Urinary bladder (tissue), 3 donors: ENCODE measurements at regions not wholly inside any gene's neighbourhood (a gene's known extent, or its start where the extent isn't known, plus 50 kb on each side); places are given as distances from the start of the nearest gene placed in this dataset.

Experiments
- DNase-seq: peaks from one replicate; pipeline ENCODE4 v3.0.0-alpha.2; 2015; ENCODE audit errors: extremely low spot score
- H3K27ac ChIP-seq: one replicate; pipeline ENCODE4 v1.5.1; 2013; ENCODE audit warnings: low read depth, mild to moderate bottlenecking, moderate library complexity
- H3K36me3 ChIP-seq: one replicate; pipeline ENCODE4 v1.6.1; 2013; ENCODE audit warnings: mild to moderate bottlenecking, moderate library complexity; ENCODE audit not compliant: insufficient read depth
- H3K4me1 ChIP-seq: one replicate; pipeline ENCODE4 v1.6.1; 2013; ENCODE audit warnings: mild to moderate bottlenecking, moderate library complexity; ENCODE audit not compliant: insufficient read depth
- H3K4me3 ChIP-seq: one replicate; pipeline ENCODE4 v1.5.1; 2013; ENCODE audit warnings: low read depth, low read length
- WGBS: extraction: QIAGEN DNeasy Blood & Tissue Kit; methylation state at CpG from one replicate; pipeline ENCODE4 v1.1.7; 2013; 5-methylcytosine and 5-hydroxymethylcytosine counted together
- donor health status: healthy with polysubstance abuse.
- donor health status: healthy.

- no peaks in the 10 kb centered on the region for H3K36me3 ChIP-seq
- no peak overlapping the region for H3K4me3 ChIP-seq
- DNase-seq = no peak
- H3K4me1 ChIP-seq = no peaks in the 10 kb centered on the region
- H3K27ac ChIP-seq = no peak overlapping the region
- 60% methylated on average over 8 of the region's 8 CpGs for WGBS
These were observed 173.3 kb downstream of the USP12 start for GRCh38 chr13:26998292-26998691.

GRCh38 chr13:26996965-26997752, 174.5 kb downstream of the USP12 start:
- Histone ChIP-seq H3K4me1 (no peaks in the 10 kb centered on the region), H3K36me3 (no peaks in the 10 kb centered on the region), H3K4me3 (no peak overlapping the region), H3K27ac (no peak overlapping the region)
- WGBS = 69% methylated on average over 6 of the region's 6 CpGs
- DNase-seq = no peak

- Histone ChIP-seq H3K27ac (no peak overlapping the region), H3K4me1 (no peaks in the 10 kb centered on the region), H3K4me3 (no peak overlapping the region), H3K36me3 (no peaks in the 10 kb centered on the region)
- 88% methylated on average over 3 of the region's 3 CpGs for WGBS
- DNase-seq = no peak
These were observed 176.5 kb downstream of the USP12 start for GRCh38 chr13:26995159-26995558.

- no peak for DNase-seq
- WGBS = 95% methylated on average over 3 of the region's 3 CpGs
- Histone ChIP-seq H3K36me3 (no peaks in the 10 kb centered on the region), H3K4me3 (no peak overlapping the region), H3K4me1 (no peaks in the 10 kb centered on the region), H3K27ac (no peak overlapping the region)
These were observed 177.8 kb downstream of the USP12 start for GRCh38 chr13:26993780-26994179.

GRCh38 chr13:26992951-26993719, 178.5 kb downstream of the USP12 start:
- no peak overlapping the region for H3K27ac ChIP-seq
- no peak for DNase-seq

GRCh38 chr13:26991508-26992181, 180.0 kb downstream of the USP12 start:
- DNase-seq = no peak
- H3K36me3 ChIP-seq = no peaks in the 10 kb centered on the region
- no peak overlapping the region for H3K4me3 ChIP-seq
- 74% methylated on average over 12 of the region's 12 CpGs for WGBS
- H3K4me1 ChIP-seq = no peaks in the 10 kb centered on the region
- H3K27ac ChIP-seq = no peak overlapping the region

More at GRCh38 chr13:26992951-26993719, 178.5 kb downstream of the USP12 start:
- no peaks in the 10 kb centered on the region for H3K4me1 ChIP-seq
- H3K36me3 ChIP-seq = no peaks in the 10 kb centered on the region
- H3K4me3 ChIP-seq = no peak overlapping the region
- 67% methylated on average over 4 of the region's 4 CpGs for WGBS

- no peak for DNase-seq
- no peaks in the 10 kb centered on the region for H3K36me3 ChIP-seq
- H3K4me1 ChIP-seq = no peaks in the 10 kb centered on the region
- H3K27ac ChIP-seq = no peak overlapping the region
- H3K4me3 ChIP-seq = no peak overlapping the region
- 77% methylated on average over 16 of the region's 16 CpGs for WGBS
These were observed 181.5 kb downstream of the USP12 start for GRCh38 chr13:26989957-26990713.

- no peak overlapping the region for H3K27ac ChIP-seq
- H3K36me3 ChIP-seq = no peaks in the 10 kb centered on the region
- DNase-seq = no peak
- H3K4me3 ChIP-seq = no peak overlapping the region
- WGBS = 83% methylated on average over 15 of the region's 15 CpGs
- H3K4me1 ChIP-seq = no peaks in the 10 kb centered on the region
These were observed 182.2 kb downstream of the USP12 start for GRCh38 chr13:26989261-26989956.

GRCh38 chr13:26988059-26988769, 183.4 kb downstream of the USP12 start:
- H3K27ac ChIP-seq = no peak overlapping the region
- no peak for DNase-seq
- WGBS = 81% methylated on average over 6 of the region's 6 CpGs
- no peaks in the 10 kb centered on the region for H3K4me1 ChIP-seq
- no peaks in the 10 kb centered on the region for H3K36me3 ChIP-seq
- no peak overlapping the region for H3K4me3 ChIP-seq

GRCh38 chr13:26987486-26988013, 184.1 kb downstream of the USP12 start:
- Histone ChIP-seq H3K4me3 (no peak overlapping the region), H3K4me1 (no peaks in the 10 kb centered on the region), H3K36me3 (no peaks in the 10 kb centered on the region), H3K27ac (no peak overlapping the region)
- 76% methylated on average over 10 of the region's 10 CpGs for WGBS
- no peak for DNase-seq

- no peaks in the 10 kb centered on the region for H3K36me3 ChIP-seq
- H3K4me3 ChIP-seq = no peak overlapping the region
- H3K27ac ChIP-seq = no peak overlapping the region
- no peaks in the 10 kb centered on the region for H3K4me1 ChIP-seq
- WGBS = 11% methylated on average over 6 of the region's 6 CpGs
- no peak for DNase-seq
These were observed 186.2 kb downstream of the USP12 start for GRCh38 chr13:26985285-26985878.

- Histone ChIP-seq H3K4me1 (no peaks in the 10 kb centered on the region), H3K36me3 (no peaks in the 10 kb centered on the region), H3K4me3 (no peak overlapping the region), H3K27ac (no peak overlapping the region)
- DNase-seq = no peak
- 67% methylated on average over 4 of the region's 4 CpGs for WGBS
These were observed 187.3 kb downstream of the USP12 start for GRCh38 chr13:26984337-26984736.
